SK-N-SH treated with all-trans-retinoic acid at 6 μM for 48 hours (cell line): ENCODE measurements at regions not wholly inside any gene's neighbourhood (a gene's known extent, or its start where the extent isn't known, plus 50 kb on each side); places are given as distances from the start of the nearest gene placed in this dataset.

Experiments
- ATAC-seq: fragments of 200-7000 bp; cut with Tn5 transposase; 3 replicates; pipeline ENCODE4 v1.9.1; 2020; ENCODE audit warnings: mild to moderate bottlenecking, moderate library complexity
- ARNTL ChIP-seq: fragments of 450-650 bp; formaldehyde crosslinking; IDR thresholded peaks from 2 replicates; pipeline ENCODE4 v1.5.0; 2020; ENCODE audit warnings: low read depth, mild to moderate bottlenecking, moderate library complexity, borderline replicate concordance
- BACH2 ChIP-seq: fragments of 250-450 bp; sonication (Bioruptor Pico); IDR thresholded peaks from 2 replicates; pipeline ENCODE4 v1.9.0; 2021; ENCODE audit warnings: mild to moderate bottlenecking, borderline replicate concordance
- CREB5 ChIP-seq: fragments of 250-450 bp; sonication (Bioruptor Pico); IDR thresholded peaks from 2 replicates; pipeline ENCODE4 v1.5.1; 2020; ENCODE audit warnings: low read depth, mild to moderate bottlenecking, moderate library complexity
- CSDC2 ChIP-seq: fragments of 250-450 bp; sonication (Bioruptor Pico); IDR thresholded peaks from 2 replicates; pipeline ENCODE4 v1.5.0; 2020; ENCODE audit warnings: mild to moderate bottlenecking, moderate library complexity
- CSRNP3 ChIP-seq: fragments of 250-450 bp; sonication (Bioruptor Pico); IDR thresholded peaks from 2 replicates; pipeline ENCODE4 v1.5.1; 2021; ENCODE audit warnings: mild to moderate bottlenecking, moderate library complexity
- ESRRG ChIP-seq: fragments of 250-450 bp; sonication (Bioruptor Pico); IDR thresholded peaks from 2 replicates; pipeline ENCODE4 v1.6.1; 2021; ENCODE audit warnings: mild to moderate bottlenecking
- GLIS3 ChIP-seq: fragments of 250-450 bp; sonication (Bioruptor Pico); IDR thresholded peaks from 2 replicates; pipeline ENCODE4 v1.5.0; 2020; ENCODE audit warnings: mild to moderate bottlenecking, moderate library complexity
- OSR1 ChIP-seq: fragments of 250-450 bp; sonication (Bioruptor Pico); IDR thresholded peaks from 2 replicates; pipeline ENCODE4 v1.8.0; 2022; ENCODE audit warnings: moderate library complexity, mild to moderate bottlenecking, inconsistent platforms
- POU6F1 ChIP-seq: fragments of 250-450 bp; sonication (Bioruptor Pico); IDR thresholded peaks from 2 replicates; pipeline ENCODE4 v1.8.0; 2021; ENCODE audit warnings: low read depth, mild to moderate bottlenecking, moderate library complexity, borderline replicate concordance
- PPARA ChIP-seq: fragments of 250-450 bp; sonication (Bioruptor Pico); IDR thresholded peaks from 2 replicates; pipeline ENCODE4 v1.5.0; 2020; ENCODE audit warnings: mild to moderate bottlenecking, borderline replicate concordance
- RARB ChIP-seq: fragments of 250-450 bp; sonication (Bioruptor Pico); IDR thresholded peaks from 2 replicates; pipeline ENCODE4 v1.8.0; 2021; ENCODE audit warnings: mild to moderate bottlenecking, moderate library complexity
- TCF4 ChIP-seq: fragments of 250-450 bp; sonication (Bioruptor Pico); IDR thresholded peaks from 2 replicates; pipeline ENCODE4 v1.8.0; 2021; ENCODE audit warnings: mild to moderate bottlenecking, moderate library complexity, borderline replicate concordance
- TOX ChIP-seq: fragments of 250-450 bp; sonication (Bioruptor Pico); IDR thresholded peaks from 2 replicates; pipeline ENCODE4 v1.8.0; 2021; ENCODE audit warnings: mild to moderate bottlenecking, moderate library complexity, borderline replicate concordance
- TSHZ2 ChIP-seq: fragments of 250-450 bp; sonication (Bioruptor Pico); IDR thresholded peaks from 2 replicates; pipeline ENCODE4 v1.5.0; 2020; ENCODE audit warnings: mild to moderate bottlenecking, moderate library complexity
- ZC3H10 ChIP-seq: fragments of 250-450 bp; sonication (Bioruptor Pico); IDR thresholded peaks from 2 replicates; pipeline ENCODE4 v1.5.1; 2021; ENCODE audit warnings: mild to moderate bottlenecking, moderate library complexity
- ZFP3 ChIP-seq: fragments of 250-450 bp; sonication (Bioruptor Pico); IDR thresholded peaks from 2 replicates; pipeline ENCODE4 v1.5.0; 2020; ENCODE audit warnings: mild to moderate bottlenecking, moderate library complexity
- ZFP30 ChIP-seq: fragments of 450-650 bp; formaldehyde crosslinking; IDR thresholded peaks from 2 replicates; pipeline ENCODE4 v1.5.0; 2022; ENCODE audit warnings: mild to moderate bottlenecking, moderate library complexity
- ZNF565 ChIP-seq: fragments of 450-650 bp; formaldehyde crosslinking; conservative IDR thresholded peaks from 2 replicates; pipeline ENCODE4 v1.5.0; 2020; ENCODE audit warnings: low read depth, mild to moderate bottlenecking, moderate library complexity
- ZNF70 ChIP-seq: fragments of 450-650 bp; formaldehyde crosslinking; IDR thresholded peaks from 2 replicates; pipeline ENCODE4 v1.5.0; 2020; ENCODE audit warnings: mild to moderate bottlenecking, moderate library complexity
- ZNF8 ChIP-seq: fragments of 450-650 bp; formaldehyde crosslinking; IDR thresholded peaks from 2 replicates; pipeline ENCODE4 v1.5.0; 2020; ENCODE audit warnings: mild to moderate bottlenecking, moderate library complexity

GRCh38 chr3:128557531-128558280, 64.7 kb upstream of the GATA2 start:
- no peak for ATAC-seq
- TF ChIP-seq ZNF565 (CRISPR knock-in tag): no peak
- no peak for TF ChIP-seq PPARA
- no peak for TF ChIP-seq OSR1
- no peak for TF ChIP-seq TSHZ2 (CRISPR knock-in tag)
- TF ChIP-seq RARB (CRISPR knock-in tag): no peak
- no peak for TF ChIP-seq ZFP30 (CRISPR knock-in tag)
- TF ChIP-seq ZNF70 (CRISPR knock-in tag): no peak
- no peak for TF ChIP-seq ZFP3 (CRISPR knock-in tag)
- TF ChIP-seq GLIS3 (CRISPR knock-in tag): no peak
- TF ChIP-seq ZC3H10 (CRISPR knock-in tag): no peak
- no peak for TF ChIP-seq ARNTL (CRISPR knock-in tag)
- no peak for TF ChIP-seq POU6F1 (CRISPR knock-in tag)
- no peak for TF ChIP-seq TOX (CRISPR knock-in tag)
- TF ChIP-seq TCF4 (CRISPR knock-in tag): no peak
- TF ChIP-seq ESRRG: no peak
- TF ChIP-seq CSRNP3 (CRISPR knock-in tag): no peak

GRCh38 chr3:128556907-128557306, 63.9 kb upstream of the GATA2 start:
- no peak for ATAC-seq
- TF ChIP-seq CREB5 (CRISPR knock-in tag) (no peak), RARB (CRISPR knock-in tag) (no peak), PPARA (no peak), ZNF8 (no peak), OSR1 (no peak), CSDC2 (no peak), ZC3H10 (CRISPR knock-in tag) (no peak), POU6F1 (CRISPR knock-in tag) (no peak), ARNTL (CRISPR knock-in tag) (no peak), ZNF70 (CRISPR knock-in tag) (no peak)
- TF ChIP-seq, all 23 proteins: peak for 0

GRCh38 chr3:128556384-128556783, 63.4 kb upstream of the GATA2 start:
- no peak for TF ChIP-seq OSR1
- TF ChIP-seq BACH2 (CRISPR knock-in tag): no peak
- no peak for ATAC-seq
